ENCODE measurements at regions not wholly inside any gene's neighbourhood (a gene's known extent, or its start where the extent isn't known, plus 50 kb on each side); places are given as distances from the start of the nearest gene placed in this dataset.

- TF ChIP-seq POU2F2 (IDR thresholded peaks at IDR 0.05; ENCODE audit: low read depth, low read length) (no peak), TAF1 (IDR thresholded peaks at IDR 0.05; ENCODE audit: low read depth, low read length) (no peak), PAX5 (IDR thresholded peaks at IDR 0.05; ENCODE audit: insufficient read depth, low read length, severe bottlenecking) (no peak), POLR2A (IDR thresholded peaks at IDR 0.05; ENCODE audit: low read depth, low read length) (no peak), POLR2AphosphoS5 (IDR thresholded peaks at IDR 0.05; ENCODE audit: low read depth, low read length) (no peak), SPI1 (IDR thresholded peaks at IDR 0.05; ENCODE audit: low read depth, low read length) (no peak)
- DNase-seq (ENCODE audit: insufficient read length, low spot score) (no peak), FAIRE-seq (no peak)
These were observed 176.9 kb upstream of the ID4 start for GRCh38 chr6:19660123-19660910.

- no peak for FAIRE-seq
- TF ChIP-seq PAX5 (IDR thresholded peaks at IDR 0.05; ENCODE audit: insufficient read depth, low read length, severe bottlenecking) (no peak), TAF1 (IDR thresholded peaks at IDR 0.05; ENCODE audit: low read depth, low read length) (no peak), POLR2AphosphoS5 (IDR thresholded peaks at IDR 0.05; ENCODE audit: low read depth, low read length) (no peak), SPI1 (IDR thresholded peaks at IDR 0.05; ENCODE audit: low read depth, low read length) (no peak), POLR2A (IDR thresholded peaks at IDR 0.05; ENCODE audit: low read depth, low read length) (no peak), POU2F2 (IDR thresholded peaks at IDR 0.05; ENCODE audit: low read depth, low read length) (no peak)
- DNase-seq (ENCODE audit: insufficient read length, low spot score), result no peak
These were observed 174.3 kb upstream of the ID4 start for GRCh38 chr6:19662911-19663310.

- no peak for DNase-seq (ENCODE audit: insufficient read length, low spot score)
These were observed 173.7 kb upstream of the ID4 start for GRCh38 chr6:19663479-19663878.

GRCh38 chr6:19664050-19664449 lies 173.1 kb upstream of the ID4 start:
- FAIRE-seq (no peak), DNase-seq (ENCODE audit: insufficient read length, low spot score) (no peak)

More at GRCh38 chr6:19663479-19663878, 173.7 kb upstream of the ID4 start:
- no peak for TF ChIP-seq SPI1 (IDR thresholded peaks at IDR 0.05; ENCODE audit: low read depth, low read length)
- no peak for TF ChIP-seq POU2F2 (IDR thresholded peaks at IDR 0.05; ENCODE audit: low read depth, low read length)
- TF ChIP-seq TAF1 (IDR thresholded peaks at IDR 0.05; ENCODE audit: low read depth, low read length), result no peak
- TF ChIP-seq PAX5 (IDR thresholded peaks at IDR 0.05; ENCODE audit: insufficient read depth, low read length, severe bottlenecking), result no peak
- no peak for FAIRE-seq

GRCh38 chr6:19664878-19665612 lies 172.1 kb upstream of the ID4 start:
- TF ChIP-seq PAX5 (IDR thresholded peaks at IDR 0.05; ENCODE audit: insufficient read depth, low read length, severe bottlenecking), result no peak
- FAIRE-seq (no peak), DNase-seq (ENCODE audit: insufficient read length, low spot score) (no peak)

More at GRCh38 chr6:19664050-19664449, 173.1 kb upstream of the ID4 start:
- TF ChIP-seq PAX5 (IDR thresholded peaks at IDR 0.05; ENCODE audit: insufficient read depth, low read length, severe bottlenecking), result no peak
- no peak for TF ChIP-seq TAF1 (IDR thresholded peaks at IDR 0.05; ENCODE audit: low read depth, low read length)
- TF ChIP-seq POLR2A (IDR thresholded peaks at IDR 0.05; ENCODE audit: low read depth, low read length), result no peak
- no peak for TF ChIP-seq POU2F2 (IDR thresholded peaks at IDR 0.05; ENCODE audit: low read depth, low read length)
- no peak for TF ChIP-seq POLR2AphosphoS5 (IDR thresholded peaks at IDR 0.05; ENCODE audit: low read depth, low read length)
- TF ChIP-seq SPI1 (IDR thresholded peaks at IDR 0.05; ENCODE audit: low read depth, low read length), result no peak

GRCh38 chr6:19665613-19665909 lies 171.6 kb upstream of the ID4 start:
- no peak for DNase-seq (ENCODE audit: insufficient read length, low spot score)
- no peak for TF ChIP-seq PAX5 (IDR thresholded peaks at IDR 0.05; ENCODE audit: insufficient read depth, low read length, severe bottlenecking)
- FAIRE-seq, result no peak

- no peak for FAIRE-seq
- no peak for TF ChIP-seq POLR2A (IDR thresholded peaks at IDR 0.05; ENCODE audit: low read depth, low read length)
- TF ChIP-seq POU2F2 (IDR thresholded peaks at IDR 0.05; ENCODE audit: low read depth, low read length), result no peak
- TF ChIP-seq POLR2AphosphoS5 (IDR thresholded peaks at IDR 0.05; ENCODE audit: low read depth, low read length), result no peak
- TF ChIP-seq PAX5 (IDR thresholded peaks at IDR 0.05; ENCODE audit: insufficient read depth, low read length, severe bottlenecking), result no peak
- no peak for TF ChIP-seq TAF1 (IDR thresholded peaks at IDR 0.05; ENCODE audit: low read depth, low read length)
- TF ChIP-seq SPI1 (IDR thresholded peaks at IDR 0.05; ENCODE audit: low read depth, low read length), result no peak
These were observed 168.5 kb upstream of the ID4 start for GRCh38 chr6:19668710-19669109.

GRCh38 chr6:19669206-19669605 lies 168.0 kb upstream of the ID4 start:
- DNase-seq (ENCODE audit: insufficient read length, low spot score) (no peak), FAIRE-seq (no peak)
- TF ChIP-seq POU2F2 (IDR thresholded peaks at IDR 0.05; ENCODE audit: low read depth, low read length), result no peak
- no peak for TF ChIP-seq SPI1 (IDR thresholded peaks at IDR 0.05; ENCODE audit: low read depth, low read length)
- no peak for TF ChIP-seq TAF1 (IDR thresholded peaks at IDR 0.05; ENCODE audit: low read depth, low read length)
- no peak for TF ChIP-seq POLR2AphosphoS5 (IDR thresholded peaks at IDR 0.05; ENCODE audit: low read depth, low read length)
- TF ChIP-seq PAX5 (IDR thresholded peaks at IDR 0.05; ENCODE audit: insufficient read depth, low read length, severe bottlenecking), result no peak
- no peak for TF ChIP-seq POLR2A (IDR thresholded peaks at IDR 0.05; ENCODE audit: low read depth, low read length)

More at GRCh38 chr6:19668710-19669109, 168.5 kb upstream of the ID4 start:
- DNase-seq (ENCODE audit: insufficient read length, low spot score), result no peak

GRCh38 chr6:19682859-19683258 lies 154.3 kb upstream of the ID4 start:
- no peak for FAIRE-seq
- TF ChIP-seq POLR2A (IDR thresholded peaks at IDR 0.05; ENCODE audit: low read depth, low read length), result no peak
- no peak for TF ChIP-seq PAX5 (IDR thresholded peaks at IDR 0.05; ENCODE audit: insufficient read depth, low read length, severe bottlenecking)
- no peak for TF ChIP-seq TAF1 (IDR thresholded peaks at IDR 0.05; ENCODE audit: low read depth, low read length)
- TF ChIP-seq POLR2AphosphoS5 (IDR thresholded peaks at IDR 0.05; ENCODE audit: low read depth, low read length), result no peak
- TF ChIP-seq POU2F2 (IDR thresholded peaks at IDR 0.05; ENCODE audit: low read depth, low read length), result no peak
- TF ChIP-seq SPI1 (IDR thresholded peaks at IDR 0.05; ENCODE audit: low read depth, low read length), result no peak
- no peak for DNase-seq (ENCODE audit: insufficient read length, low spot score)
